ENCODE measurements at regions not wholly inside any gene's neighbourhood (a gene's known extent, or its start where the extent isn't known, plus 50 kb on each side); places are given as distances from the start of the nearest gene placed in this dataset.

GRCh38 chr13:34458756-34459715, 483.0 kb upstream of the NBEA start:
- no peak overlapping the region for H3K9ac ChIP-seq (ENCODE audit: low read depth, low read length, poor library complexity, severe bottlenecking)

GRCh38 chr13:34459856-34460255, 482.2 kb upstream of the NBEA start:
- no peak overlapping the region for H3K4me3 ChIP-seq (ENCODE audit: low read length, poor library complexity, severe bottlenecking)
- TF ChIP-seq CTCF (conservative IDR thresholded peaks at IDR 0.05; ENCODE audit: low read length) = no peak
- no peak for TF ChIP-seq EZH2phosphoT487 (IDR thresholded peaks at IDR 0.05; ENCODE audit: borderline replicate concordance)
- H3K36me3 ChIP-seq (ENCODE audit: insufficient read depth, low read length) = no peaks in the 10 kb centered on the region
- H3F3A ChIP-seq (ENCODE audit: low read depth) = no peaks in the 10 kb centered on the region
- no peaks in the 10 kb centered on the region for H4K20me1 ChIP-seq (ENCODE audit: insufficient read depth, low read length, poor library complexity, severe bottlenecking)
- no peak overlapping the region for H2AFZ ChIP-seq (ENCODE audit: low read length)
- H3K27me3 ChIP-seq (ENCODE audit: insufficient read depth, low read length, poor library complexity, severe bottlenecking) = no peaks in the 10 kb centered on the region
- H3K4me1 ChIP-seq (ENCODE audit: insufficient read depth, low read length, poor library complexity, severe bottlenecking) = no peaks in the 10 kb centered on the region
- no peak overlapping the region for H3K4me2 ChIP-seq (ENCODE audit: low read depth, low read length, poor library complexity, severe bottlenecking)
- H3K79me2 ChIP-seq (ENCODE audit: insufficient read depth, low read length) = no peaks in the 10 kb centered on the region
- H3K9me2 ChIP-seq (replicated peaks; ENCODE audit: low read depth, low read length) = no peaks in the 10 kb centered on the region
- peaks cover 2% of the 10 kb centered on the region; the same call in 1 of the 2 replicates for H3K9me3 ChIP-seq (ENCODE audit: insufficient read depth, low read depth, low read length)
- H3K9ac ChIP-seq (ENCODE audit: low read depth, low read length, poor library complexity, severe bottlenecking) = no peak overlapping the region

More at GRCh38 chr13:34458756-34459715, 483.0 kb upstream of the NBEA start:
- no peak for TF ChIP-seq EZH2phosphoT487 (IDR thresholded peaks at IDR 0.05; ENCODE audit: borderline replicate concordance)
- no peak for TF ChIP-seq CTCF (conservative IDR thresholded peaks at IDR 0.05; ENCODE audit: low read length)
- Histone ChIP-seq H2AFZ (ENCODE audit: low read length) (no peak overlapping the region), H3K9me3 (ENCODE audit: insufficient read depth, low read depth, low read length) (peaks cover 2% of the 10 kb centered on the region; the same call in 1 of the 2 replicates), H3K4me3 (ENCODE audit: low read length, poor library complexity, severe bottlenecking) (no peak overlapping the region), H4K20me1 (ENCODE audit: insufficient read depth, low read length, poor library complexity, severe bottlenecking) (no peaks in the 10 kb centered on the region), H3K4me1 (ENCODE audit: insufficient read depth, low read length, poor library complexity, severe bottlenecking) (no peaks in the 10 kb centered on the region), H3K36me3 (ENCODE audit: insufficient read depth, low read length) (no peaks in the 10 kb centered on the region), H3F3A (ENCODE audit: low read depth) (no peaks in the 10 kb centered on the region), H3K9me2 (replicated peaks; ENCODE audit: low read depth, low read length) (no peaks in the 10 kb centered on the region), H3K27me3 (ENCODE audit: insufficient read depth, low read length, poor library complexity, severe bottlenecking) (no peaks in the 10 kb centered on the region), H3K79me2 (ENCODE audit: insufficient read depth, low read length) (no peaks in the 10 kb centered on the region), H3K4me2 (ENCODE audit: low read depth, low read length, poor library complexity, severe bottlenecking) (no peak overlapping the region)

- no peak overlapping the region for H3K4me2 ChIP-seq (ENCODE audit: low read depth, low read length, poor library complexity, severe bottlenecking)
- no peaks in the 10 kb centered on the region for H3K9me2 ChIP-seq (replicated peaks; ENCODE audit: low read depth, low read length)
- no peaks in the 10 kb centered on the region for H3K4me1 ChIP-seq (ENCODE audit: insufficient read depth, low read length, poor library complexity, severe bottlenecking)
- no peaks in the 10 kb centered on the region for H4K20me1 ChIP-seq (ENCODE audit: insufficient read depth, low read length, poor library complexity, severe bottlenecking)
- no peaks in the 10 kb centered on the region for H3K27me3 ChIP-seq (ENCODE audit: insufficient read depth, low read length, poor library complexity, severe bottlenecking)
- H3K9ac ChIP-seq (ENCODE audit: low read depth, low read length, poor library complexity, severe bottlenecking) = no peak overlapping the region
- no peak for TF ChIP-seq EZH2phosphoT487 (IDR thresholded peaks at IDR 0.05; ENCODE audit: borderline replicate concordance)
- no peak for TF ChIP-seq CTCF (conservative IDR thresholded peaks at IDR 0.05; ENCODE audit: low read length)
- H2AFZ ChIP-seq (ENCODE audit: low read length) = no peak overlapping the region
- no peaks in the 10 kb centered on the region for H3K36me3 ChIP-seq (ENCODE audit: insufficient read depth, low read length)
- no peaks in the 10 kb centered on the region for H3K79me2 ChIP-seq (ENCODE audit: insufficient read depth, low read length)
- H3F3A ChIP-seq (ENCODE audit: low read depth) = no peaks in the 10 kb centered on the region
- no peak overlapping the region for H3K4me3 ChIP-seq (ENCODE audit: low read length, poor library complexity, severe bottlenecking)
- no peaks in the 10 kb centered on the region; the same call in 1 of the 2 replicates for H3K9me3 ChIP-seq (ENCODE audit: insufficient read depth, low read depth, low read length)
Observed at GRCh38 chr13:34462843-34463242, 479.2 kb upstream of the NBEA start.
